ENCODE measurements at regions not wholly inside any gene's neighbourhood (a gene's known extent, or its start where the extent isn't known, plus 50 kb on each side); places are given as distances from the start of the nearest gene placed in this dataset.

DNA sequence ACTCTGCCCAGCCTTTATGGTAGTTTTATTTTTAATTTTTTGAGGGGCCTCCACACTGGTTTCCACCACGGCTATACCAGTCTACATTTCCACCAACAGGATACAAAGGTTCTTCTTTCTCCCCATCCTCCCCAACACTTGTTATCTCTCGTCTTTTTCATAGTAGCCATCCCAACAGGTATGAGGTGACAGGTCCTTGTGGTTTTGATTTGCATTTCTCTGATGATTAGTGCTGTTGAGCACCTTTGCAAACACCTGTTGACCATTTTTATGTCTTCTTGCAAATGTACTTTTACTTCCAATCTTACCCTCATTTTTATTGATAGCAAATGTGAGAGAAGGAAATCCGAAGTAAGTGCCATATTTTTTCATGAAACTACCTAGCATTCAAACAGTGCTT is 195.4 kb upstream of the PREP start:
- no peak for DNase-seq

DNA sequence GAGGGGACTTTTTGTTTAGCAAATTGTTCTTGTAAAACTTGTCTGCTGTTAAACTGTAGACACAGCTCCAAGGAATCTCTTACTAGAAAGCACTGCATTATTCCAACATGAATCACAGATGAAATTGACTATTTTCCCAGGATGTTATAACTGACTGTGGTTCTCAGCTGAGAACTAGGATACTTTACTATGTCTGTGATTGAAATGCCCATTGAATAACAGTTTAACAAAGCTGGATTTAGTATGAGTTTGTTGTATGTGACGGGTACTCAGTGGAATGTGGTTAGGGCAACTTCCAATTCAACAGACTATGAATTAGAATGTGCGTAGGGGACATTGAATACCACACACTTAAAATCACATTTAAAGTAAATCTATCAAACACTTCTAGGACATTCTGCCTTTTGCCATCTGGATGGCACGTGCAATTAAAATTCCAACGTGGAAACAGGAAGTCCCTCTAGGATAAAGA is 193.4 kb upstream of the PREP start:
- no peak for DNase-seq

DNA sequence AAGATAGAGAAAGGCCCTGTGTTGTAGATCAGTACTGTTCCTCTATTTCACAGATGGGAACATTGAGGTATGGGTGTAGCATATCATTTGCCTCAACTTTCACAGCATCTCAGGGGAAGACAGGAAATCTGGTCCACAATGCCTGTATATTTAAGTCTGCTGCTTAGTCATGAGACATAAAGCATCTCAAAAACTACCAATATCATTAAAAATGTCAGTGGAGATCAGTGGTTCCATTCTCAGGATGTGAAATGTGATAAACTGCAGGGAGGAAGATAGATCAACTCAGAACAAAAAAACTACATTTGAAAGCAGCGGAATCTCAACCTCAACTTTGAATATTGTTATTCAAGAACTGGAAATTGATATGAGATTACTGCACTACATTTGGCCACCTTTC is 192.9 kb upstream of the PREP start:
- no peak for DNase-seq

DNA sequence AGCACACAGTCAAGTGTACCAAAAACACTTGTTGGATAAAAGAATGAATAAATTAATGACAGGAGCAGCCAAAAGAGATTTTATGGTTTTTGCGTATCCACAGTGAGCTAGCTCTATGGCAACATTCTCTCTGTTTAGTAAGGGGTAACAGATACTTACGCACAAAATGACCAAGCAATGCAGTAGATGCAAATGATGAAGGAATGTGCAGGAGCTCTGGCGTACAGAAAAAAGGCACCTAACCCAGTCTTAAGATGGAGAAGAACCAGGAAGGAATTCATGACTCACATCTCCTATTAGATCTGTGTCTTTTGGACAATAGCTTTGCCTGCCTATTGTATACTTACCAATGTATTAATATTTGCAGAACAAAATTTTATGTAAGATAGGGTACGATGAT is 191.9 kb upstream of the PREP start:
- DNase-seq, result no peak

DNA sequence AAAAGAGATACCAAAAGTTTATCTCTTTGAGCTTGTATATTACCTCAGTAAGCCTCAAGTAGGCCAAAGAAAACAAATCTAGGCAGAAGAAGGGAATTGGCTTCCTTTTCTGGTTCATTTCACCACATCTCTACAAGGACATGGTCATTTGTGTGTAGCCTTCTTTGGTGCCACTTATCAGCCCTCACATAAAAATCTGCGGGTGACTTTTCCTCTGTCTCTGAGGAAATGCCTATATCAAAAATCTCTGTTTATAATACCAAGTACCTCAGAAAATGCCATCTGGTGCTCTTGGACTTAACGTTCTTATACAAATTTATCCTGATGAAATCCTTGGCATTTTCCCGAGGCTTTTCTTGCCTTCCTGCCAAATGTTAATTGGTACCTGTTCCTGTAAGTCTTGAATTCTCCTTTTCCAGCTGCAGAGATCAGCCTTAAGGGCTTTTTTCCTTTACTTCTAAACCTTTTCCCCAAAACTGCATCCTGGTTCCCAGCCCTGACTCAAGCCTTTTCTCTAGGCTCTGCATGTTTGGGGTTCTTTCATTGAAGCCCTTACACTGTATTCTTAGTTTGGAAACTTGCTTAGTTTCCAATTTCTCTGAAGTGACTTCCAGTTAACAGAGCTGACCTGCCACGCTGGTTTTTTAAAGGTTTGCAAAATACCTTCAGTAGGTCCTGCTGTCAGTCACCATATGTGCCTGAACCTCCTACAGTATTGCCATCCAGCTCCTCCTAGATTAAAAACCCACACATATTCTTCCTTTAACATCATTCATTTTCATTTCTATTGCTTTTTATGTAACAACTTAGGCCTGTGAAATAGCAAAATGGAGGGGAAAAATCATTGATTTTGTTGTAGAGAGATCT is 191.2 kb upstream of the PREP start:
- DNase-seq, result no peak

DNA sequence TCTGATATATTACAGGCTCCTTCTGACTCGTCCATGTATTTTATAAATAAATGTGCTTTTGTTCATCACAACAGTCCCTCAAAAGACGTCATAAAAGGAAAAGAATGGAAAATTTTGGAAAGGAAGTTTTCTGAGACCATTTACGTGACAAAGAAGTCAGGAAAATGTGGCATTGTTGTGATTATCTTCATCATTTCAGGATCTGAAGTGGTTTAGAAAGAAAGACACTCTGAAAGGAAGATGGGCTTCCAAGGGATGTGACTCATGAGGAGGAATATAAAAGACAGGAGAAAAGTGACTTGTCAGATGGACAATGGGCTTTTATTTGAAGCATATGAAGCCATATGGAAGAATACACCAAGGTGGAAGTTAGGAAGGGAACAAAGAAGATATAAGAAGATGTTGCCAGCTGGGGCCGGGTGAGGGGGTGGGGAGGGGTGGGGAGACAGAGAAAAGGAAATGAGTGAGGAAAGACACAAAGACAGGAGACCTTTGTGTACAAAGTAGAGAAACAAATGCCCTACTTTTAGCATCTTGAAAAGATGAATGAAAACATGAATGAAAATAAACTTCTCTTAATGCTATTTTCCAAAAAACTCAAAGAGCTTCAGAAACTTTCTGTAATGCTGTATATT is 190.3 kb upstream of the PREP start:
- DNase-seq, result no peak

DNA sequence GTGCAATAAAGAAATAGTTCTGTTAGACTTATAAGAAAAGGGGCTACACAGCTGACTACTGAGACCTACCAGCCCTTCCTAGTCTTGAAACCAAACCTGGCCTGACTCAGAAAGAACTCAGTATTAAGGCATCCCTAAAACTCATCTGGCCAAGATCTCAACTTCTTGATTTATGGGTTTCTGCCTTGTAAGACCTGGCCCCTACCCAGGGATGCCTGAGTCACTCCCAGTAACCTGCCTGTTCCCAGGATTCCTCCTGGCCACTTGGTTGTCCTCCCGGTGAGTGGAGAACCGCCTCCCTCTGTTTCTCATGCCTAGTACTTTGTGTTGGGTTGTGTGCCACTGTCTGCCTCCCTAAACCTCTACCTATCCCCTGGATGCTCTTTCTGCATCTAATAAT is 189.4 kb upstream of the PREP start:
- DNase-seq, result no peak

DNA sequence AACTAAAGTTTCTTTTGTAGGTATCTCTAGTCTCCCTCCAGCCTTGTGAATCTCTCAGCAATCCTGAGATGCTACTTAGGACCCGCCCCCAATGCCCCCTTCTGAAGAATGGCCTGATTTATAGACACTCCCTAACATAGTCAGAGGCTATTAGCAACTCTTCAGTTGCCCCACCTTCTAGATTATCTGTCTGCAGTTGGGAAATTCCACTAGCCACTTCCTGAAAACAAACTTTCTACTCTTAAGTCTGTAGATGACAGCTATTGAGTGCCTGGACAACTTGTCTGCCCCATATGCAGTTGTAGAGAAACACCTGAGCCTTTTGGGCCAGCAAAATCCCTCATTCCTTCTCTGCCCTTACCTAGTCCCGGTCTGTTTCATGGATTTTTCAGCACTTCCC is 188.2 kb upstream of the PREP start:
- DNase-seq, result no peak

DNA sequence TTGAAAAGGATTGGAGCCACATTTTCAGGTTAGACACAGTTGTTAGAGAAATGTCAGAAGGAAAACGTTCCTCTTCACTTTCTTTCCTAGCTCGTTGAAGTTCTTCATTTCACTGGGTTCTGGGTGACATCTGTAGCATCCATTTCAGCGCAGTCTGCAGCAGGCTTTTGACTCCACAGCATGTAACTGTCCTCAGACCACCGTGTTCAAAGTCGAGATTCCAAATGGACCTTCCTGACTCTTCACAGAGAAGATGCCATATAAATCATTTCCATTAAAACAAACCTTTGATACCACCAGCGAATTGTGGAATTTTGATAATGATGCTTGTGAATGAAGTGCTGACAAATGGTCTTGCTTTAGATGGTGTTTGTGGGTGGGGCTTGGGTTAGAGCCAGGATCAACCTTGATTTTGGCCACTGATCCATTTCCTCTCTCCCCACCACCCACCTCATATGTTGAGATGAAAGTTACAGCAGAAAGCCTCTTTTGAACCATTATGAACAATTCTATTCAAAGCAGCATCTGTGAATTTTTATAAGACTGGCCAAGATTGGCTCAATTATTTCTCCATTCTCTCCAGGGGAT is 185.3 kb upstream of the PREP start:
- DNase-seq, result no peak

DNA sequence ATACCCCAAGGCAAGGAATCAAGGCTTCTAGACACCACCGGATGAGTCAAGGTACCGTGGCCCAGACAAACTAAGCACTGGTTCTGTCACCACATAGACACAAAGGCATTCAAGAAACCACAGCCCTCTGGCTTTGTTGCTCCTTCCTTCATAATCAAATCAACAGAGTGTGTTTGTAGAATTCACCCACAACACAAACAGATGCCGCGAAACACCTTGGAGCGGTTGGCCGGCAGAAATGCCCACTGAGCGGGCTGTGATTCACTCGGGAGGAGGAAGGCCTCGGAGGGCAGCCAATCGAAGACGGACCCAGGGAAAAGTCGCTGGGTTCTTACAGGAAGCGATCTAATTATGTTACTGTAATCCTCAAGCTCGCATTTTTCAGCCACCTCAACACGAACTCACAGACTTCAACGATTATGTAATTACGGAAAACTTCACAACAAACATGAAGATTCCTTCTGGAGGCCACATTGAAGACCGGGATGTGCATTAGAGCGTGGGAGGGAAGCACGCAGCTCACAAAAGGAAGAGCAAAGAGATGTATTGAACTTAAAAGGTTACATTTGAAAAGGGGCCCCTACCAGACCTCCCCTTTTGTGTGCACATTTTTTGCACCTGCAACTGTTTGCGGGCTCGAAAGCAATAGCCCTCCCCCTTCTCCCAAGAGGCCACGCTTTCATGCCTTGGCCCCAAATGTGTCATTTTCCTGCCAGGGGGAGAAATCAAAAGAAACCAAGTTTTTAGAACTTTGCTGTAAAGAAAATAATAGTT is 184.7 kb upstream of the PREP start:
- DNase-seq, result no peak

DNA sequence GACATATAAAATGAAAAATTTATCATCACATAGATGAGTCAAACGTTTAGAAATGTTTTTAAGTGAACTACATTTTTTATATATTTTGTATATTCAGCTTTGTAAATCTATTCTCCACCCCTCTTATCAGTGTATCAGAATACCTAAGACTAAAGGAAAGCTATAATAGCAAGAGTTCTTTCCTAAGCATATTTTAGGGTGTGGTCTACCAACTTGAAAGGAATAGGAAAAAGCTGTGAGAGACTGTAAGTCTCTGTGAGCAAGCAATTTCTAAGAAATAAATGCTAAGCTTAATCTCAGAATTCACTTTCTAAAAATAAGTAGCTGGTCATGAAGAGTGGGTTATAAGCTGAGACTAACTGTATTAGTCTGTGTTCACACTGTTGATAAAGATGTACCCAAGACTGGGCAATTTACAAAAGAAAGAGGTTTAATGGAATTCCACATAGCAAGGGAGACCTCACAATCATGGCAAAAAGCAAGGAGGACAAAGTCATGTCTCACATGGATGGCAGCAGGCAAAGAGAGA is 175.4 kb upstream of the PREP start:
- no peak for DNase-seq

DNA sequence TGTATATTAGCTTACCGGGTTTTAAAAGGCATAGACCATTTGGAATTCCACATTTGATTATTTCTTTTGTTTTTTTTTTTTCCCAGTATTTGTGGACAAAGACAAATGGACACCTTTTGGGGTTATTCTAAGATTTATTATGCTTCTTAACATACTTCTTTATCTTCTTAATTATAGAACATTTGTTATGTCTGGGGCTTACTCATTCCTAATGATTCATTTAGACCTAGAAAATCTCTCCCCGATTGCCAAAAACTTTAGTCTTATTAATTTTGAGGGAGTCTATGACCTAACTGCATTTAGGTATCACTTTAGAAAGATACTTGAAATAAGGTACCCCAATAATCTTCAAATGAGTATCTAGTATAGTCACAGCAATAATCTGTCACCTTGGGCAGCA is 170.7 kb upstream of the PREP start:
- no peak for DNase-seq

DNA sequence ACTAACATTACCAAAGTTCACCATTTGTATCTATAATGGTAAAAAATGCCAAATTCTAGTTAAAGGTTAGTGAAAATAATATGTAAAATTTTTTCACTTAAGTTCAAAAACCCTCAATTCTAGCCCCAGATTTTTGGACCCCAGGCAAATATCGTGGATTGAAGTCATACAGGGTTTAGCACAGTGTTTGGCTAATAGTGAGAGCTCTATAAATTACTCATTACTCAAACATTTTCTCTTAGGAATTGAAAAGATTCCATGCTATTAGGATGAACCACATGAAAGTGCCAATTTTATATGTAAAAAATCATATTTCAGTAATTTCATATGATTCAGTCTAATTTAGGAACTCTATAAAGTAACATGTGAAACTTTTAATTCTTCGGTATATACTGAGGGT is 170.3 kb upstream of the PREP start:
- DNase-seq, result no peak

DNA sequence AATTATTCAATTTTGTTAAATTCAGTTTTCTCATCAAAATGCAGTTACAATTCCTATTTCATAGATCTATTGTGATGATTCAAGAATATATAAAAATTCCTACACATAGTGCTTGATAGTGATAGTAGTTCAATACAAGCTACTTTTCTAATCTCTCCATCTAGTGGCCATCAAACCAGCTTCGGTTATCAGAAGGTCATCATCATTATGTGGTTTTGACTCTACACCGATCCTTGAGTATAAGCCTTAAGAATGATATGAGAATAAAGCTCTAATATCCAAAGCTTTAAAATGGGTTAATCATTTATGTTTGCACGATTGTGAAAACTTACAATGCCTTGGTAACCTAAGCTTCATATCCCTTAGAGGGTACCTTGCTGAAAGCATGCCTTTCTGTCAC is 167.5 kb upstream of the PREP start:
- DNase-seq, result no peak

DNA sequence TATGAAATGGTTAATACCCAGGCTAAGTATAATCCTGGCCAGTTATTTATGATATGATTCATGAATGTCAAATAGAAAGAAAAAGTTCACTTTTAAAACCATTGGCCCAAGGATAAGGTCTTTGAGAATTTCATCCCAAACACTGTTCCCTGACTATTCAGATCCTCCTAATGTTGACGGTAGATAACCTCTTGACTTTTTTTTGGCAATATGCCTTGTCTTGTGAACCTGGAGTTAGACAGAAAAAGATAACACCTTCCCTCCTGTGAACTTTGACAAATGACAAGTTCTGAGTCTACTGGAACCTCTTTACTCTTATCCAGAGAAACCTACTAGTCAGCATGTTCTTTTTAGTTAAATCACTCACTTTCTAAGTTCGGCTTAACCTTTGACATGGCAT is 166.8 kb upstream of the PREP start:
- no peak for DNase-seq

DNA sequence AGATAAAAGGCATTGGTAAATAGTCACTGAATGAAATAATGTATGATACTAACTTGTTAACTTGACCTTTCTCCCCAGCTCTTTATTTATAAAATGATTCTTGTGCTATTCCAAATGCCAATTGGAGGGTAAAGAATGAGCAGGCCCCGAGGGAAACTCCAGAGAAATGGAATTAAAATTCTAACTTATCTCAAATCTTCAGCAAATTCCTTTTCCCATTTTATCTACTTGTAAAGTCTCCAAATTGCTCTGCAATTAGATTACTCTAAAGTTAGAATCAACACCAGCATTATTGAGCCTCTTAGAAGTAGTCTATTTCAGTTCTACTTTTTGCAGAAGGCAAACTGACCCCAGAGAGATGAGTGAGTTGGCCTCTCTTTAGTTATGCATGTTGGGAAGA is 165.9 kb upstream of the PREP start:
- no peak for DNase-seq

DNA sequence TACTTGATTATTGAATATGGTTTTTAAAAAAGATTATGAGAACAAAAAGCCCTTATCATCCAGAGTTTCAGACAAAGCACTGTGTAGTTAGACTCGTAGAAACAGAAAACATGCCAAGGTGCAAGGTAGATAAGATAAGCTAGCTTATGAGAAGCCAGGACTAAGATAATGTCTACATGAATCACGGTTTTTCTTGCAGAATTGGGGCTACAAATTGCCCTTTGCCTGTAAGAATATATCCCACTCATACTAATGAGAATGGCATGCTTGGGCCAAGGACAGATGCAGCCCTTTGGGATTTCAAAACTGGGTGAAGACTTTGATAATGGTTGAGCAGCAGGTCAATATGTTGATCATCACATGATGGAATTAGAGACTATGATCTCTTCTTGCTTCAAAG is 165.3 kb upstream of the PREP start:
- no peak for DNase-seq

DNA sequence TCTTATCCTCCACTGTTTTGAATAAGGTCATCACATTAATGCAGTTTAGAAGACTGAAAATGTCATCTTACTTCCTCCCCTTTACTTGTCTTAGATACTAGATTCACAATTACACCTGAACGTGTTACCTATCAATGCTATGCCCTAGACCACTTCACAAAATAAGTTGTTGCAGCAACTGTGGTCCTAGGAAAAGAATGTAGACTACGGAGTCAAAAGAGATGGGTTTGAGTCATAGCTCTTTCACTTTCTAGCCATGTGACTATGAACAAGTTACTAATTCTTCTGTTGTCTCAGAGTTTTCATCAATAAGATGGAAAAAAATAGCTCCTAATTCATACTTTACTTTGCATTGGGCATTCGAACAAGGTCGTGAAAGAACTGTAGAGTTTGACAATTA is 164.3 kb upstream of the PREP start:
- DNase-seq, result no peak

DNA sequence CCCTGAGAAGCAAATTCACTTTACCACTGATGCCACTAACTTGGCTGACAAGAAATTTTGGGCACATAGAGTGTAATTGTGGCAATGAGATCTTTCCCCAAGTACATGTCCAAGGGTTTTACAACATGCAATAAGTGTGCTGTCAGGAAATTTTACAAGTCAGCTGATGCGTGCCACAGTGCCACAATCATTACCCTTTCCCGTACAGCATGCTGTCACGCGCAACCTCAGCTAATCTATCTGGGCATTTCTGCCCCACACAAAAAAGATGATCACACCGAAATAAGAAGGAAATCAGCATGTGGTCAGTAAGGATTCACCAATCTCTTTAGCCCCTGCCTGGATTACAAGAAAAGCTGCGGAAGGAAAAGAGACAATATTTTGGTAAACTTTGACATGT is 163.6 kb upstream of the PREP start:
- DNase-seq, result no peak

DNA sequence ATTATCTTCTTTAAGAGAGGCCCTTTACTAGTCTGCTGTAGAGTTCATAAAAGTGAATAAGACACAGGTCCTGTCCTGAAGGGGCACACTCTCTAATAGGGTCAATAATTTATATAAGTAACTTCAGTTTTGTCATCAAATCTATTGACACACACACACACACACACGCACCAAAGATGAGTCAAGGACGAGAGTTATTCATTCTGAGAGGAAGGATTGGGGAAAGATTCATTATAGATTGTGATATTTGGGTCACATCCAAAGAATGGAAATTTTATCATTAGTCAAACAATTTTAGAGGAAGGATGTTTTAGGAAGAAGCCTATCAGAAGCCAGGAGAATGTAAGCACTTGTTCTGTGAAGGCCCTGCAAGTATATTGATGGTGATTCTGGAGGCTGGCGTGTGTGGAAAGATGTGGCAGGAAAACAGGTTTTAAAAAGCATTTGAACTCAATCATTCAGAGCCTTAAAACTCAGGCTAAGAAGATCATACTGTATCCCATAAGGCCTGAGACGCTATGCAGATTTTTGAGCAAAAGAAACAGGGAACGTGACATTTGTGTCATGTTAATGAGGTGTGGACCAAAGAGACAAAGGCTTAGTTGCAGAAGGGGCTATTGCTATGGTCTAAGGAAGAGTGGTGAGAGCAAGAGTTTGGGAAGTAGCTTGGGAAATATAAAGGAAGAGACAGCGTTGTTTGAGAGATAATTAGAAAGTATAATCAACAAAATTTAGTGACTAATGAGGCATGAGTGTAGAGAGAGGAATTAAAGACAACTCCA is 161.4 kb upstream of the PREP start:
- DNase-seq, result no peak

DNA sequence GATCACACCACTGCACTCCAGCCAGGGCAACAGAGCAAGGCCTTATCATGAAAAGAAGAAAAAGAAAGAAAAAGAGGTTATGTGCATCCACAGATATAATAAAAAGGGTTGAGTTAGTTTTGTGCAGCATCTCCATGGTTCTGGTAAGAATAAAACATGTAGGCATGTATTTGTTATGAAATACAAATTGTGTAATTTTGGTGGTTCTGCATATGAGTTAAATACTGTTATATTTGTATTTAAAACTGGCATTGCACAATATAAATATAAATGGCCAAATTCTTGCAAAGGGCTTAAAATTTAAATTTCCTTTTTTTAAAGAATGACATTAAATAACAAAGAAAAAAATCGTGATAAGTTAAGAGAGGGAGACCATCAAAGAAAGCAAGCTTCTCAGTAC is 159.1 kb upstream of the PREP start:
- DNase-seq, result no peak

DNA sequence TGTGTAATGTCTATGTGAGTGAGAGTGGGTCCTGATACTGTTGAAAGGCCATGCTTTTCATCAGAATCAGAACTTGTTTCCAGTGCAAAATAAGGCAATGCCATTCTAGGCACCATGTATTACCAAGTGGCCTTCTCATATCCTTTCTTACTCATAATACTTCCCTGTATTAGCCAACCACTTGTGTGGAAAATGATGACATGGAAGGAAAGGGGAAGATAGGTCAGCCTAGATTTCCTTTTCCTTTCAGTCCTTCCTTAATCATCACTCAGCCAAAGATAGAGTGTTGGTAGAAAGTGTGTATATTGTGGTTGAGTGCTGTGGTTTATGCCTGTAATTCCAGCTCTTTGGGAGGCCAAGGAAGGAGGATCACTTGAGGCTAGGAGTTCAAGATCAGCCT is 158.6 kb upstream of the PREP start:
- no peak for DNase-seq

All from NCI-H1105 (cell line).